ENCODE measurements at regions not wholly inside any gene's neighbourhood (a gene's known extent, or its start where the extent isn't known, plus 50 kb on each side); places are given as distances from the start of the nearest gene placed in this dataset.

- TF ChIP-seq GTF2F1 (IDR thresholded peaks at IDR 0.05; ENCODE audit: borderline replicate concordance, low read depth, low read length) (no peak), SP2 (IDR thresholded peaks at IDR 0.05; ENCODE audit: low read length) (no peak), SIN3A (conservative IDR thresholded peaks at IDR 0.05 in 1 of 2, IDR thresholded peaks at IDR 0.05 in 1 of 2; ENCODE audit: low read depth in 1 of 2, low read length in 2 of 2) (no peak)
Observed at GRCh38 chr11:10943968-10944367, 86.1 kb upstream of the ZBED5 start (continued).

All from H1 (cell line).